Heart left ventricle (tissue), 13 donors: ENCODE measurements at regions not wholly inside any gene's neighbourhood (a gene's known extent, or its start where the extent isn't known, plus 50 kb on each side); places are given as distances from the start of the nearest gene placed in this dataset.

Source experiments
- CTCF ChIP-seq, 12 donors: fragments of 200-600 bp; sonication (generic) in 4 of 12; IDR thresholded peaks; one replicate each; pipeline versions ENCODE4 v1.5.0 to v1.8.0; 2018 to 2022; ENCODE audit warnings: antibody characterized with exemption in 12 of 12, mild to moderate bottlenecking in 5 of 12
- POLR2A ChIP-seq, 2 donors: fragments of 450-650 bp; IDR thresholded peaks; one replicate each; pipeline ENCODE4 v1.6.1; 2017; ENCODE audit warnings: antibody characterized with exemption in 2 of 2, mild to moderate bottlenecking in 2 of 2, moderate library complexity in 2 of 2
- donor health status: ischemic (EF 13 %, LVEDD 7.1; RV severe dilation, severe dysfunction).
- donor health status: DM: no; HTN: yes; CAD: no.
- donor health status: DM: no; HTN: no; CAD: no.
- donor health status: ischemic (EF 25% LVEDD 6.9; RV normal size, moderate dysfunction).
- donor health status: ischemic (EF 25% LVEDD 5.7; RV mildly dilated, moderate dysfunction).
- donor health status: ischemic (EF 35%, LVEDD 5.7; RV mildly dilated, moderate dysfunction).
- donor health status: nonischemic (EF 11% LVEDD 7.7; RV severe dilation, severe dysfunction).
- donor health status: DM: yes; HTN: yes; CAD: no.
- donor health status: PGD.
- donor health status: ischemic (EF 29% LVEDD 5.4; RV normal size, mild dysfunction).
- donor health status: nonischemic (EF 23%, LVEDD 6.1; RV moderate dilation, normal function).

GRCh38 chr11:57131080-57131790 lies 50.5 kb upstream of the LRRC55 start:
- peak; percentile 30 to 75 (median 64) for TF ChIP-seq CTCF (IDR thresholded peaks at IDR 0.05)
- no peak for TF ChIP-seq POLR2A (IDR thresholded peaks at IDR 0.05)
